ENCODE measurements at regions not wholly inside any gene's neighbourhood (a gene's known extent, or its start where the extent isn't known, plus 50 kb on each side); places are given as distances from the start of the nearest gene placed in this dataset.

GRCh38 chr1:192489047-192489446 is 86.5 kb upstream of the RGS1 start:
- no peak for TF ChIP-seq EZH2 (IDR thresholded peaks at IDR 0.05; ENCODE audit: borderline replicate concordance, low read depth, low read length, severe bottlenecking)
- TF ChIP-seq CTCF (IDR thresholded peaks at IDR 0.05; ENCODE audit: extremely low read depth in 1 of 2, insufficient read depth in 1 of 2, low read depth in 1 of 2, low read length in 2 of 2) = no peak
- TF ChIP-seq POLR2A (IDR thresholded peaks at IDR 0.05; ENCODE audit: low read depth, low read length) = no peak
- TF ChIP-seq MYC (IDR thresholded peaks at IDR 0.05; ENCODE audit: low read depth, low read length) = no peak
- TF ChIP-seq POLR2AphosphoS5 (IDR thresholded peaks at IDR 0.05; ENCODE audit: insufficient read depth, low read depth, low read length) = no peak
- TF ChIP-seq MAX (IDR thresholded peaks at IDR 0.05; ENCODE audit: insufficient read depth, insufficient read length) = no peak
- TF ChIP-seq GATA2 (IDR thresholded peaks at IDR 0.05; ENCODE audit: insufficient read depth, insufficient read length, low read depth, low read length) = no peak
- no peak for TF ChIP-seq FOS (IDR thresholded peaks at IDR 0.05; ENCODE audit: borderline replicate concordance, insufficient read depth, low read length)

Measured in endothelial cell of umbilical vein (primary cell).